K562 (cell line): ENCODE measurements at regions not wholly inside any gene's neighbourhood (a gene's known extent, or its start where the extent isn't known, plus 50 kb on each side); places are given as distances from the start of the nearest gene placed in this dataset.

Experiments used
- ATAC-seq: fragments of 200-7000 bp; cut with Tn5 transposase; 3 replicates; pipeline ENCODE4 v1.9.1; 2020; ENCODE audit warnings: moderate library complexity
- BruUV-seq: library from RNA; stranded (reverse); fragments of 400-500 nt; replicated peaks from 2 replicates; lab custom pipeline; 2021; lab: Mats Ljungman, UMichigan
- CTCF ChIA-PET: fragments of 300-600 bp; formaldehyde crosslinking; extraction: SDS; loops from one replicate; lab custom pipeline; 2021; ENCODE audit warnings: low intra/inter-chr PET ratio; lab: Yijun Ruan, JAX
- POLR2A ChIA-PET: fragments of 300-600, 350-650 bp; sonication (Branson Sonifier 250); formaldehyde crosslinking; extraction: SDS; loops from one replicate; lab custom pipeline; 2021; ENCODE audit warnings: antibody characterized with exemption, inconsistent platforms; lab: Yijun Ruan, JAX
- DNase-seq, 4 experiments: peaks; one replicate each; pipeline versions ENCODE4 v3.0.0 to v3.0.0-alpha.2; 2011 to 2018; ENCODE audit warnings: low spot score in 3 of 4, mixed read lengths in 3 of 4; ENCODE audit errors: extremely low read depth in 1 of 4
- FAIRE-seq: peaks from 2 replicates; lab custom pipeline; 2011; peaks lifted over from hg19 to GRCh38; lab: Jason Lieb, UNC
- H2AFZ ChIP-seq: 2 replicates; pipeline ENCODE4 v1.6.0; 2011; ENCODE audit warnings: low read depth, low read length, control low read depth, inconsistent platforms
- H3K27ac ChIP-seq: fragments of 200-600 bp; 3 replicates; pipeline ENCODE4 v1.8.0; 2011; ENCODE audit warnings: low read depth, mild to moderate bottlenecking, control low read depth, inconsistent platforms, low read length, moderate library complexity, mixed read lengths; ENCODE audit errors: extremely low read depth
- H3K27me3 ChIP-seq, 2 experiments: fragments of 300-600 bp in 1 of 2; 2 replicates in 1 of 2; 3 replicates in 1 of 2; pipeline versions ENCODE4 v1.6.0 to v1.8.0; 2011; ENCODE audit warnings: inconsistent platforms in 2 of 2, low read length in 2 of 2, mild to moderate bottlenecking in 1 of 2, mixed read lengths in 1 of 2, moderate library complexity in 1 of 2; ENCODE audit not compliant: control insufficient read depth in 2 of 2, insufficient read depth in 2 of 2
- H3K36me3 ChIP-seq: fragments of 300-600 bp; 3 replicates; pipeline ENCODE4 v1.8.0; 2011; ENCODE audit warnings: mild to moderate bottlenecking, low read length, inconsistent platforms; ENCODE audit not compliant: control insufficient read depth, insufficient read depth
- H3K4me1 ChIP-seq, 2 experiments: fragments of 200-600 bp in 1 of 2; replicated peaks in 1 of 2; 2 replicates in 1 of 2; 3 replicates in 1 of 2; pipeline versions ENCODE4 v1.5.1 to v1.8.0; 2011; ENCODE audit warnings: inconsistent platforms in 2 of 2, low read length in 2 of 2, mild to moderate bottlenecking in 1 of 2, mixed read lengths in 1 of 2, moderate library complexity in 1 of 2; ENCODE audit not compliant: control insufficient read depth in 2 of 2, insufficient read depth in 2 of 2
- H3K4me2 ChIP-seq: 2 replicates; pipeline ENCODE4 v1.6.1; 2011; ENCODE audit warnings: low read length, control low read depth, inconsistent platforms, mixed read lengths; ENCODE audit not compliant: insufficient read depth
- H3K4me3 ChIP-seq: fragments of 200-600 bp; sonication (generic), shearing (Covaris generic); 2 replicates; pipeline ENCODE4 v1.5.1; 2016; ENCODE audit warnings: control low read depth, inconsistent platforms
- H3K79me2 ChIP-seq: fragments of 200-600 bp; 3 replicates; pipeline ENCODE4 v1.8.0; 2011; ENCODE audit warnings: low read length, inconsistent platforms; ENCODE audit not compliant: control insufficient read depth, insufficient read depth
- H3K9ac ChIP-seq, 2 experiments: 2 replicates each; pipeline versions ENCODE4 v1.6.0 to v1.6.1; 2011; ENCODE audit warnings: low read depth in 2 of 2, low read length in 2 of 2, control low read depth in 1 of 2, inconsistent platforms in 1 of 2, mild to moderate bottlenecking in 1 of 2, mixed read lengths in 1 of 2; ENCODE audit not compliant: insufficient read depth in 1 of 2
- H3K9me1 ChIP-seq: one replicate; pipeline ENCODE4 v1.6.0; 2011; ENCODE audit warnings: inconsistent platforms, mild to moderate bottlenecking, low read length, moderate library complexity; ENCODE audit not compliant: control insufficient read depth, insufficient read depth
- H3K9me3 ChIP-seq: replicated peaks from 2 replicates; pipeline ENCODE4 v1.5.1; 2011; ENCODE audit warnings: low read depth, low read length, inconsistent platforms; ENCODE audit not compliant: control insufficient read depth, insufficient read depth
- H4K20me1 ChIP-seq: replicated peaks from 2 replicates; pipeline ENCODE4 v1.6.1; 2011; ENCODE audit warnings: low read length, inconsistent platforms, mixed read lengths; ENCODE audit not compliant: control insufficient read depth, insufficient read depth
- BHLHE40 ChIP-seq: IDR thresholded peaks from 2 replicates; pipeline ENCODE4 v1.6.1; 2011; ENCODE audit warnings: low read length, improper control_type of control experiment
- TAF15 ChIP-seq: fragments of 200-400 bp; formaldehyde crosslinking; IDR thresholded peaks from 2 replicates; pipeline ENCODE4 v1.6.1; 2017; ENCODE audit warnings: mild to moderate bottlenecking, low read depth, low read length, moderate library complexity
- ZBTB8A ChIP-seq: fragments of 450-650 bp; IDR thresholded peaks from 2 replicates; pipeline ENCODE4 v1.6.1; 2018; ENCODE audit warnings: mild to moderate bottlenecking, moderate library complexity; ENCODE audit not compliant: partially characterized antibody
- WGBS: fragments of 100-300 bp; shearing (Covaris generic); methylation state at CpG from one replicate; pipeline ENCODE4 v1.1.6; 2016; ENCODE audit warnings: low coverage, mixed read lengths; ENCODE audit not compliant: insufficient coverage; ENCODE audit errors: missing lambda C conversion rate; 5-methylcytosine and 5-hydroxymethylcytosine counted together
- in situ Hi-C: fragments of 300-500 bp; cut with MboI; formaldehyde crosslinking; loops from 4 replicates; pipeline ENCODE4 v1.15.0; 2018; ENCODE audit warnings: inconsistent platforms, mixed read lengths
- intact Hi-C: fragments of 100-400 bp; cut with micrococcal nuclease; formaldehyde crosslinking; loops from 2 replicates; pipeline ENCODE4 v1.14.2; 2022
- TF ChIP-seq, protein P1 (sequence below): IDR thresholded peaks from 3 replicates; pipeline ENCODE4 v1.6.1; 2011; ENCODE audit warnings: borderline replicate concordance, mild to moderate bottlenecking; ENCODE audit not compliant: insufficient read length, insufficient read depth
- TF ChIP-seq, protein P2 (sequence below), 2 experiments: fragments of 450-650 bp in 1 of 2; sonication (generic) in 1 of 2; formaldehyde crosslinking in 1 of 2; IDR thresholded peaks; 2 replicates each; pipeline versions ENCODE4 v1.7.1 to v1.9.0; 2016 to 2022; ENCODE audit warnings: inconsistent platforms in 1 of 2, mild to moderate bottlenecking in 1 of 2, missing genetic modification reagents in 1 of 2

DNA sequence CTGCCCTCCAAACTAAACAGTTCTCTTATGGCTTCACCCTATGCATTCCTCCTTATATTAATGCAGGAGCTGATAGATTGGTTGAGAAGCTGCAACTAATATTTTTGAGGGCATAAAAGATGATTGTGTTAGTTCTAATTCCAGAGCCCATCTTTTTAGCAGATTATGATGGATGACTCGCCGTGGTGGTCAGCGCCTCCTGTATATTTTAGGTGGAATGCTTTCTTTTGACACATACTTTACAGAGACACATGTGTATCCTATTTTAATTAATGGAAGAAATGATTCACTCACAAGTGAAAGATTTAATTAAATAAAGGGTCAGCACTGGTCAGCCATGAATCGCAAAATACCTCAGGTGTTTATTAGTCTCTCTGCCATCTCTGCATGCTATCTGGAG is 120.7 kb downstream of the TM2D1 start:
- Histone ChIP-seq H3K27ac (no peak overlapping the region), H3K79me2 (no peaks in the 10 kb centered on the region), H3K27me3 (peaks cover 7 to 14% of the 10 kb centered on the region in 2 experiments; a peak in 1 of 5 replicates), H3K9me3 (no peaks in the 10 kb centered on the region), H3K4me3 (no peak overlapping the region), H3K4me2 (no peak overlapping the region), H3K36me3 (no peaks in the 10 kb centered on the region), H3K9ac (no peak overlapping the region), H2AFZ (no peak overlapping the region), H4K20me1 (no peaks in the 10 kb centered on the region), H3K4me1 (no peaks in the 10 kb centered on the region), H3K9me1 (no peaks in the 10 kb centered on the region)
- 4% methylated on average over 4 of the region's 4 CpGs for WGBS
- in situ Hi-C loops = no loop called here
- TF ChIP-seq, protein P1, sequence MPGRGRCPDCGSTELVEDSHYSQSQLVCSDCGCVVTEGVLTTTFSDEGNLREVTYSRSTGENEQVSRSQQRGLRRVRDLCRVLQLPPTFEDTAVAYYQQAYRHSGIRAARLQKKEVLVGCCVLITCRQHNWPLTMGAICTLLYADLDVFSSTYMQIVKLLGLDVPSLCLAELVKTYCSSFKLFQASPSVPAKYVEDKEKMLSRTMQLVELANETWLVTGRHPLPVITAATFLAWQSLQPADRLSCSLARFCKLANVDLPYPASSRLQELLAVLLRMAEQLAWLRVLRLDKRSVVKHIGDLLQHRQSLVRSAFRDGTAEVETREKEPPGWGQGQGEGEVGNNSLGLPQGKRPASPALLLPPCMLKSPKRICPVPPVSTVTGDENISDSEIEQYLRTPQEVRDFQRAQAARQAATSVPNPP = no peak
- TF ChIP-seq ZBTB8A (no peak), BHLHE40 (no peak), TAF15 (no peak)
- TF ChIP-seq, protein P2, sequence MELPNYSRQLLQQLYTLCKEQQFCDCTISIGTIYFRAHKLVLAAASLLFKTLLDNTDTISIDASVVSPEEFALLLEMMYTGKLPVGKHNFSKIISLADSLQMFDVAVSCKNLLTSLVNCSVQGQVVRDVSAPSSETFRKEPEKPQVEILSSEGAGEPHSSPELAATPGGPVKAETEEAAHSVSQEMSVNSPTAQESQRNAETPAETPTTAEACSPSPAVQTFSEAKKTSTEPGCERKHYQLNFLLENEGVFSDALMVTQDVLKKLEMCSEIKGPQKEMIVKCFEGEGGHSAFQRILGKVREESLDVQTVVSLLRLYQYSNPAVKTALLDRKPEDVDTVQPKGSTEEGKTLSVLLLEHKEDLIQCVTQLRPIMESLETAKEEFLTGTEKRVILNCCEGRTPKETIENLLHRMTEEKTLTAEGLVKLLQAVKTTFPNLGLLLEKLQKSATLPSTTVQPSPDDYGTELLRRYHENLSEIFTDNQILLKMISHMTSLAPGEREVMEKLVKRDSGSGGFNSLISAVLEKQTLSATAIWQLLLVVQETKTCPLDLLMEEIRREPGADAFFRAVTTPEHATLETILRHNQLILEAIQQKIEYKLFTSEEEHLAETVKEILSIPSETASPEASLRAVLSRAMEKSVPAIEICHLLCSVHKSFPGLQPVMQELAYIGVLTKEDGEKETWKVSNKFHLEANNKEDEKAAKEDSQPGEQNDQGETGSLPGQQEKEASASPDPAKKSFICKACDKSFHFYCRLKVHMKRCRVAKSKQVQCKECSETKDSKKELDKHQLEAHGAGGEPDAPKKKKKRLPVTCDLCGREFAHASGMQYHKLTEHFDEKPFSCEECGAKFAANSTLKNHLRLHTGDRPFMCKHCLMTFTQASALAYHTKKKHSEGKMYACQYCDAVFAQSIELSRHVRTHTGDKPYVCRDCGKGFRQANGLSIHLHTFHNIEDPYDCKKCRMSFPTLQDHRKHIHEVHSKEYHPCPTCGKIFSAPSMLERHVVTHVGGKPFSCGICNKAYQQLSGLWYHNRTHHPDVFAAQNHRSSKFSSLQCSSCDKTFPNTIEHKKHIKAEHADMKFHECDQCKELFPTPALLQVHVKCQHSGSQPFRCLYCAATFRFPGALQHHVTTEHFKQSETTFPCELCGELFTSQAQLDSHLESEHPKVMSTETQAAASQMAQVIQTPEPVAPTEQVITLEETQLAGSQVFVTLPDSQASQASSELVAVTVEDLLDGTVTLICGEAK (IDR thresholded peaks at IDR 0.05) = no peak
- TF ChIP-seq, protein P2 (CRISPR knock-in tag; IDR thresholded peaks at IDR 0.05) = no peak
- POLR2A ChIA-PET = interaction anchor here (0.5 kb wide), 1 partner anchor 49 kb away, joined by 3 read pairs; no protein-coding TSS in a partner anchor
- ATAC-seq (no peak), DNase-seq (no peak), FAIRE-seq (no peak)
- CTCF ChIA-PET = no interaction called here
- intact Hi-C loops = no loop called here
- no TSS peak for BruUV-seq
